AG04450 (cell line): ENCODE measurements at regions not wholly inside any gene's neighbourhood (a gene's known extent, or its start where the extent isn't known, plus 50 kb on each side); places are given as distances from the start of the nearest gene placed in this dataset.

Experiments
- CTCF ChIA-PET: fragments of 300-600, 350-600 bp; formaldehyde crosslinking; extraction: SDS; loops from one replicate; lab custom pipeline; 2022; ENCODE audit warnings: antibody characterized with exemption, inconsistent platforms; lab: Charles Lee
- POLR2A ChIA-PET: fragments of 350-600 bp; formaldehyde crosslinking; extraction: SDS; loops from one replicate; lab custom pipeline; 2021; ENCODE audit warnings: antibody characterized with exemption, inconsistent platforms; lab: Yijun Ruan, JAX
- DNase-seq: peaks from one replicate; pipeline ENCODE4 v3.0.0-alpha.2; 2011; ENCODE audit warnings: low read depth, low spot score
- H3K27ac ChIP-seq: one replicate; pipeline ENCODE4 v1.5.1; 2012; ENCODE audit warnings: low read depth, low read length, control low read depth
- H3K27me3 ChIP-seq: one replicate; pipeline ENCODE4 v1.6.0; 2012; ENCODE audit warnings: low read length; ENCODE audit not compliant: control insufficient read depth, insufficient read depth
- H3K4me3 ChIP-seq: 2 replicates; pipeline ENCODE4 v1.5.1; 2011; ENCODE audit warnings: mild to moderate bottlenecking, low read depth, low read length, control low read depth
- H3K9me3 ChIP-seq: 2 replicates; pipeline ENCODE4 v1.5.1; 2012; ENCODE audit warnings: low read length; ENCODE audit not compliant: control insufficient read depth, insufficient read depth
- CTCF ChIP-seq: IDR thresholded peaks from 2 replicates; pipeline ENCODE4 v1.5.1; 2011; ENCODE audit warnings: low read depth, low read length, control low read depth, inconsistent platforms

GRCh38 chr12:112664569-112664968 lies 127.0 kb upstream of the RPH3A start:
- no peak overlapping the region for H3K4me3 ChIP-seq
- POLR2A ChIA-PET, result no interaction called here
- CTCF ChIA-PET, result no interaction called here
- no peak overlapping the region for H3K27ac ChIP-seq
- DNase-seq, result no peak
- H3K27me3 ChIP-seq, result no peaks in the 10 kb centered on the region
- no peak for TF ChIP-seq CTCF
- H3K9me3 ChIP-seq, result no peaks in the 10 kb centered on the region

GRCh38 chr12:112665958-112666357 lies 125.6 kb upstream of the RPH3A start:
- no peak overlapping the region for H3K27ac ChIP-seq
- no peak for DNase-seq
- TF ChIP-seq CTCF, result no peak
- no peaks in the 10 kb centered on the region for H3K27me3 ChIP-seq
- POLR2A ChIA-PET, result no interaction called here
- no peaks in the 10 kb centered on the region for H3K9me3 ChIP-seq
- H3K4me3 ChIP-seq, result no peak overlapping the region
- CTCF ChIA-PET, result no interaction called here

GRCh38 chr12:112671564-112671963 lies 120.0 kb upstream of the RPH3A start:
- peaks cover 2% of the 10 kb centered on the region for H3K27me3 ChIP-seq
- ChIA-PET CTCF (no interaction called here), POLR2A (no interaction called here)
- no peak for TF ChIP-seq CTCF
- no peak overlapping the region for H3K27ac ChIP-seq
- no peak for DNase-seq
- no peaks in the 10 kb centered on the region for H3K9me3 ChIP-seq
- H3K4me3 ChIP-seq, result no peak overlapping the region

- DNase-seq, result no peak
- ChIA-PET POLR2A (no interaction called here), CTCF (no interaction called here)
- H3K9me3 ChIP-seq, result no peaks in the 10 kb centered on the region
- peaks cover 2% of the 10 kb centered on the region for H3K27me3 ChIP-seq
- H3K27ac ChIP-seq, result no peak overlapping the region
- TF ChIP-seq CTCF, result no peak
- H3K4me3 ChIP-seq, result no peak overlapping the region
These were observed 117.0 kb upstream of the RPH3A start for GRCh38 chr12:112674539-112674938.

GRCh38 chr12:112676507-112676906 lies 115.0 kb upstream of the RPH3A start:
- CTCF ChIA-PET, result no interaction called here
- no peak for TF ChIP-seq CTCF
- POLR2A ChIA-PET, result no interaction called here
- no peak overlapping the region for H3K4me3 ChIP-seq
- DNase-seq, result no peak
- H3K9me3 ChIP-seq, result no peaks in the 10 kb centered on the region
- H3K27me3 ChIP-seq, result peaks cover 2% of the 10 kb centered on the region
- H3K27ac ChIP-seq, result no peak overlapping the region
